ENCODE measurements at regions not wholly inside any gene's neighbourhood (a gene's known extent, or its start where the extent isn't known, plus 50 kb on each side); places are given as distances from the start of the nearest gene placed in this dataset.
A peak's percentile ranks its signal among the peaks of the same experiment; 100 is the strongest.

DNA sequence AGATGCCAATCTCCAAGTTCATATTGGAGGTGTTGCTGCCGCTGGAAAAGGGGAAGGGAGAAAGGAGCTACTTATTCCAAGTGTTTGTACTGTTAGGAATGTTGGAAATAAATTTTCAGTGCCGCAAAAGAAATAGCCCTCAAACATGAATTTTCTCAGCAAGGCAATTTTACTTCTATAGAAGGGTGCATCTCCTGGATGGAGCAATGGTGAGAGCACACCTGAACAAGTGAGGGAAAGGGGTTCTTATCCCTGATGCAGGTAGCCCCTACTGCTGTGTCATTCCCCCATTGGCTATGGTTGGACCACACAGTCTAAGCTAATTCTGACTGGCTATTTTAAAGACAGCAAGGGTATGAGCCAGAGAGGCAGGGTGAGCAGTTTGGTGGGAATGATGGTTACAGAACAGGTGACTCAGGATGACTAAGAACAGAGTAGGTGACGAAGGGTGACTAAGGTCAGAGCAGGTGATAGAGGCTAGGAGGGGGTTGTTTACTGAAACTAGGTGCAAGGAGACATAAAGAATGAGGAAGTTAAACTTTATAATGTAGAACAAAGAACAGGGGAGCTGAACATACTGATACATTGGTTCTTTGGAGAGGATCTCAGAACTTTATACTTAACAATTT is 503.5 kb downstream of the EDEM1 start:
- in situ Hi-C loops (cut with MboI) (no loop called here), intact Hi-C loops (cut with micrococcal nuclease) (no loop called here)
- no peak for FAIRE-seq
- 28% methylated on average over 3 of the region's 3 CpGs for WGBS (ENCODE audit: insufficient coverage, low coverage, missing lambda C conversion rate)
- no peak overlapping the region for H2AFZ ChIP-seq (ENCODE audit: low read depth, low read length)
- POLR2A ChIA-PET, result no interaction called here
- no TSS peak for BruUV-seq (replicated peaks)
- H3K4me2 ChIP-seq (ENCODE audit: insufficient read depth, low read length), result no peak overlapping the region
- no peak for TF ChIP-seq ZBTB7A (IDR thresholded peaks at IDR 0.05; ENCODE audit: borderline replicate concordance, control insufficient read depth, low read depth, low read length)
- TF ChIP-seq, protein P1, sequence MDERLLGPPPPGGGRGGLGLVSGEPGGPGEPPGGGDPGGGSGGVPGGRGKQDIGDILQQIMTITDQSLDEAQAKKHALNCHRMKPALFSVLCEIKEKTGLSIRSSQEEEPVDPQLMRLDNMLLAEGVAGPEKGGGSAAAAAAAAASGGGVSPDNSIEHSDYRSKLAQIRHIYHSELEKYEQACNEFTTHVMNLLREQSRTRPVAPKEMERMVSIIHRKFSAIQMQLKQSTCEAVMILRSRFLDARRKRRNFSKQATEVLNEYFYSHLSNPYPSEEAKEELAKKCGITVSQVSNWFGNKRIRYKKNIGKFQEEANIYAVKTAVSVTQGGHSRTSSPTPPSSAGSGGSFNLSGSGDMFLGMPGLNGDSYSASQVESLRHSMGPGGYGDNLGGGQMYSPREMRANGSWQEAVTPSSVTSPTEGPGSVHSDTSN (CRISPR knock-in tag; IDR thresholded peaks at IDR 0.05; ENCODE audit: low read depth), result no peak
- TF ChIP-seq, protein P1 (tag; conservative IDR thresholded peaks at IDR 0.05; ENCODE audit: low read depth), result no peak
- no peak for TF ChIP-seq BRD9 (IDR thresholded peaks at IDR 0.05; ENCODE audit: low read depth, partially characterized antibody)
- TF ChIP-seq TRIM28 (IDR thresholded peaks at IDR 0.05), result 0 out of 2 replicates have a peak, but pooled peaks have one; percentile 30
- TF ChIP-seq ZNF583 (CRISPR knock-in tag; IDR thresholded peaks at IDR 0.05), result no peak
- no peak for TF ChIP-seq FOXA3 (CRISPR knock-in tag; conservative IDR thresholded peaks at IDR 0.05 in 1 of 2, IDR thresholded peaks at IDR 0.05 in 1 of 2)
- TF ChIP-seq HIVEP1 (CRISPR knock-in tag; IDR thresholded peaks at IDR 0.05), result no peak
- TF ChIP-seq, protein P2, sequence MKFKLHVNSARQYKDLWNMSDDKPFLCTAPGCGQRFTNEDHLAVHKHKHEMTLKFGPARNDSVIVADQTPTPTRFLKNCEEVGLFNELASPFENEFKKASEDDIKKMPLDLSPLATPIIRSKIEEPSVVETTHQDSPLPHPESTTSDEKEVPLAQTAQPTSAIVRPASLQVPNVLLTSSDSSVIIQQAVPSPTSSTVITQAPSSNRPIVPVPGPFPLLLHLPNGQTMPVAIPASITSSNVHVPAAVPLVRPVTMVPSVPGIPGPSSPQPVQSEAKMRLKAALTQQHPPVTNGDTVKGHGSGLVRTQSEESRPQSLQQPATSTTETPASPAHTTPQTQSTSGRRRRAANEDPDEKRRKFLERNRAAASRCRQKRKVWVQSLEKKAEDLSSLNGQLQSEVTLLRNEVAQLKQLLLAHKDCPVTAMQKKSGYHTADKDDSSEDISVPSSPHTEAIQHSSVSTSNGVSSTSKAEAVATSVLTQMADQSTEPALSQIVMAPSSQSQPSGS (CRISPR knock-in tag; IDR thresholded peaks at IDR 0.05), result no peak
- TF ChIP-seq, protein P3, sequence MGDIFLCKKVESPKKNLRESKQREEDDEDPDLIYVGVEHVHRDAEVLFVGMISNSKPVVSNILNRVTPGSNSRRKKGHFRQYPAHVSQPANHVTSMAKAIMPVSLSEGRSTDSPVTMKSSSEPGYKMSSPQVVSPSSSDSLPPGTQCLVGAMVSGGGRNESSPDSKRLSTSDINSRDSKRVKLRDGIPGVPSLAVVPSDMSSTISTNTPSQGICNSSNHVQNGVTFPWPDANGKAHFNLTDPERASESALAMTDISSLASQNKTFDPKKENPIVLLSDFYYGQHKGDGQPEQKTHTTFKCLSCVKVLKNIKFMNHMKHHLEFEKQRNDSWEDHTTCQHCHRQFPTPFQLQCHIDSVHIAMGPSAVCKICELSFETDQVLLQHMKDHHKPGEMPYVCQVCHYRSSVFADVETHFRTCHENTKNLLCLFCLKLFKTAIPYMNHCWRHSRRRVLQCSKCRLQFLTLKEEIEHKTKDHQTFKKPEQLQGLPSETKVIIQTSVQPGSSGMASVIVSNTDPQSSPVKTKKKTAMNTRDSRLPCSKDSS (IDR thresholded peaks at IDR 0.05; ENCODE audit: low read depth, partially characterized antibody), result peak; percentile 41
- no peak for TF ChIP-seq SAP30 (IDR thresholded peaks at IDR 0.05; ENCODE audit: borderline replicate concordance, insufficient read depth, low read depth, low read length, poor library complexity, severe bottlenecking)
- no peaks in the 10 kb centered on the region for H4K20me1 ChIP-seq (replicated peaks; ENCODE audit: control insufficient read depth, insufficient read depth, low read length)
- no peak overlapping the region for H3K9ac ChIP-seq (ENCODE audit: insufficient read depth in 1 of 2, low read depth in 2 of 2, low read length in 2 of 2)
- H3K36me3 ChIP-seq (ENCODE audit: control insufficient read depth, insufficient read depth, low read length), result no peaks in the 10 kb centered on the region
- H3K4me1 ChIP-seq (replicated peaks in 1 of 2; ENCODE audit: control insufficient read depth in 2 of 2, insufficient read depth in 2 of 2, low read length in 2 of 2), result no peaks in the 10 kb centered on the region
- H3K79me2 ChIP-seq (ENCODE audit: control insufficient read depth, insufficient read depth, low read length), result no peaks in the 10 kb centered on the region
- no peak for DNase-seq (ENCODE audit: extremely low read depth in 1 of 4, low spot score in 3 of 4)
- H3K9me3 ChIP-seq (replicated peaks; ENCODE audit: control insufficient read depth, insufficient read depth, low read depth, low read length), result no peaks in the 10 kb centered on the region
- no peak overlapping the region for H3K4me3 ChIP-seq
- no peaks in the 10 kb centered on the region for H3K27me3 ChIP-seq (ENCODE audit: control insufficient read depth in 2 of 2, insufficient read depth in 2 of 2, low read length in 2 of 2)
- H3K9me1 ChIP-seq (ENCODE audit: control insufficient read depth, insufficient read depth, low read length), result no peaks in the 10 kb centered on the region
- H3K27ac ChIP-seq (ENCODE audit: extremely low read depth, low read depth, low read length), result no peak overlapping the region
- ATAC-seq, result no peak
- CTCF ChIA-PET (ENCODE audit: low intra/inter-chr PET ratio), result no interaction called here
